ENCODE measurements at regions not wholly inside any gene's neighbourhood (a gene's known extent, or its start where the extent isn't known, plus 50 kb on each side); places are given as distances from the start of the nearest gene placed in this dataset.

DNA sequence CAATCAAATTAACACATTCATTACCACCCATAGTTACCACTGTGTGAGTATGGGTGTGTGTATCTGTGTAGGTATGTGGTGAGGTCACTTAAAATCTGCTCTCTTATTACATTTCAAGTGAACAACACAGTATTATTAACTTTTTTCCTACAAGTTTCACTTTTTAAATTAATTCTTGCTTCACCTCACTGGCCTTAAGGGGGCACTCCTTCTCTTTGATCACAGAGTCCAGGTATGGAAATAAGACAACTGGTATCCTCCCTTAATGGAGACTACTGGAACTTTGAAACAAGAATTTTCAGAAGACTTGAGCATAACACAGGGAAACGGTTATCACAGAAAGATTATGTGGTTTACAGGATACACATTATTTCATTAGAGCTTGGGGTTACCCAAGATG, 255.8 kb downstream of the ASXL3 start (continued):
- TF ChIP-seq, protein P1, sequence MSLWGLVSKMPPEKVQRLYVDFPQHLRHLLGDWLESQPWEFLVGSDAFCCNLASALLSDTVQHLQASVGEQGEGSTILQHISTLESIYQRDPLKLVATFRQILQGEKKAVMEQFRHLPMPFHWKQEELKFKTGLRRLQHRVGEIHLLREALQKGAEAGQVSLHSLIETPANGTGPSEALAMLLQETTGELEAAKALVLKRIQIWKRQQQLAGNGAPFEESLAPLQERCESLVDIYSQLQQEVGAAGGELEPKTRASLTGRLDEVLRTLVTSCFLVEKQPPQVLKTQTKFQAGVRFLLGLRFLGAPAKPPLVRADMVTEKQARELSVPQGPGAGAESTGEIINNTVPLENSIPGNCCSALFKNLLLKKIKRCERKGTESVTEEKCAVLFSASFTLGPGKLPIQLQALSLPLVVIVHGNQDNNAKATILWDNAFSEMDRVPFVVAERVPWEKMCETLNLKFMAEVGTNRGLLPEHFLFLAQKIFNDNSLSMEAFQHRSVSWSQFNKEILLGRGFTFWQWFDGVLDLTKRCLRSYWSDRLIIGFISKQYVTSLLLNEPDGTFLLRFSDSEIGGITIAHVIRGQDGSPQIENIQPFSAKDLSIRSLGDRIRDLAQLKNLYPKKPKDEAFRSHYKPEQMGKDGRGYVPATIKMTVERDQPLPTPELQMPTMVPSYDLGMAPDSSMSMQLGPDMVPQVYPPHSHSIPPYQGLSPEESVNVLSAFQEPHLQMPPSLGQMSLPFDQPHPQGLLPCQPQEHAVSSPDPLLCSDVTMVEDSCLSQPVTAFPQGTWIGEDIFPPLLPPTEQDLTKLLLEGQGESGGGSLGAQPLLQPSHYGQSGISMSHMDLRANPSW (CRISPR knock-in tag; conservative IDR thresholded peaks at IDR 0.05; ENCODE audit: low read depth): no peak

DNA sequence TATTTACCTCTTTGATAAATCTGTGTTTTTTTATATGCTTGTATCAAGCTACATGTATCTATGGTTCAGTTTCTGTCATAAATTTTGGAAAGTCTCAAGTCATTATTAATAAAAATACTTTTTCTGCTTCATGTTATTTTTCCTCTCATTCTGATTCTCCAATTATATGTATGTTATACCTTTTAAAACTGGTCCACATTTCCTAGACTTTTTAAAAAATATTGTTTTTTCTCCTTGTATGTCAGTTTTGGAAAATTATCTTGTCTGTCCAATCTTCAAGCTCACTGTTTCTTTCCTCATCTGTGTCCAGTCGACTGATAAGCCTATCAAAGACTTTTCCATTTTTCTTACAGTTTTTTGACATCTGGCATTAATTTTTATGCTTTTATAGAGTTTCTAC, 253.4 kb downstream of the ASXL3 start:
- ChIA-PET CTCF (no interaction called here), POLR2A (interaction anchor here (0.6 kb wide), 1 partner anchor 8 kb away, joined by 3 read pairs; no protein-coding TSS in a partner anchor)
- no peak for ATAC-seq
- Mint-ChIP-seq H3K27me3 (ENCODE audit: low read depth) (no peaks in the 10 kb centered on the region), H3K4me3 (no peak overlapping the region), H3K9me3 (peaks cover 11% of the 10 kb centered on the region), H3K4me1 (peaks cover 26% of the 10 kb centered on the region), H3K27ac (no peak overlapping the region), H3K36me3 (peaks cover 10% of the 10 kb centered on the region)
- TF ChIP-seq TEAD4 (CRISPR knock-in tag; IDR thresholded peaks at IDR 0.05): no peak
- TF ChIP-seq, protein P2, sequence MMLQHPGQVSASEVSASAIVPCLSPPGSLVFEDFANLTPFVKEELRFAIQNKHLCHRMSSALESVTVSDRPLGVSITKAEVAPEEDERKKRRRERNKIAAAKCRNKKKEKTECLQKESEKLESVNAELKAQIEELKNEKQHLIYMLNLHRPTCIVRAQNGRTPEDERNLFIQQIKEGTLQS (CRISPR knock-in tag; conservative IDR thresholded peaks at IDR 0.05): no peak
- no peak for TF ChIP-seq ATF6 (CRISPR knock-in tag; IDR thresholded peaks at IDR 0.05)
- TF ChIP-seq NR1H2 (CRISPR knock-in tag; IDR thresholded peaks at IDR 0.05): no peak
- TF ChIP-seq ZBTB21 (CRISPR knock-in tag; IDR thresholded peaks at IDR 0.05; ENCODE audit: borderline replicate concordance): no peak
- no peak for TF ChIP-seq NR2C2 (CRISPR knock-in tag; IDR thresholded peaks at IDR 0.05)
- TF ChIP-seq, protein P3, sequence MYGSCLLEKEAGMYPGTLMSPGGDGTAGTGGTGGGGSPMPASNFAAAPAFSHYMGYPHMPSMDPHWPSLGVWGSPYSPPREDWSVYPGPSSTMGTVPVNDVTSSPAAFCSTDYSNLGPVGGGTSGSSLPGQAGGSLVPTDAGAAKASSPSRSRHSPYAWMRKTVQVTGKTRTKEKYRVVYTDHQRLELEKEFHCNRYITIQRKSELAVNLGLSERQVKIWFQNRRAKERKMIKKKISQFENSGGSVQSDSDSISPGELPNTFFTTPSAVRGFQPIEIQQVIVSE (CRISPR knock-in tag; IDR thresholded peaks at IDR 0.05; ENCODE audit: borderline replicate concordance): no peak
- no peak for TF ChIP-seq OVOL2 (CRISPR knock-in tag; IDR thresholded peaks at IDR 0.05; ENCODE audit: borderline replicate concordance)
- TF ChIP-seq AR (CRISPR knock-in tag; IDR thresholded peaks at IDR 0.05): no peak
- TF ChIP-seq, protein P4, sequence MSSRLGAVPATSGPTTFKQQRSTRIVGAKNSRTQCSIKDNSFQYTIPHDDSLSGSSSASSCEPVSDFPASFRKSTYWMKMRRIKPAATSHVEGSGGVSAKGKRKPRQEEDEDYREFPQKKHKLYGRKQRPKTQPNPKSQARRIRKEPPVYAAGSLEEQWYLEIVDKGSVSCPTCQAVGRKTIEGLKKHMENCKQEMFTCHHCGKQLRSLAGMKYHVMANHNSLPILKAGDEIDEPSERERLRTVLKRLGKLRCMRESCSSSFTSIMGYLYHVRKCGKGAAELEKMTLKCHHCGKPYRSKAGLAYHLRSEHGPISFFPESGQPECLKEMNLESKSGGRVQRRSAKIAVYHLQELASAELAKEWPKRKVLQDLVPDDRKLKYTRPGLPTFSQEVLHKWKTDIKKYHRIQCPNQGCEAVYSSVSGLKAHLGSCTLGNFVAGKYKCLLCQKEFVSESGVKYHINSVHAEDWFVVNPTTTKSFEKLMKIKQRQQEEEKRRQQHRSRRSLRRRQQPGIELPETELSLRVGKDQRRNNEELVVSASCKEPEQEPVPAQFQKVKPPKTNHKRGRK (CRISPR knock-in tag; IDR thresholded peaks at IDR 0.05; ENCODE audit: borderline replicate concordance): no peak
- TF ChIP-seq SP1 (CRISPR knock-in tag; conservative IDR thresholded peaks at IDR 0.05): no peak
- no peak for TF ChIP-seq MYBL2 (CRISPR knock-in tag; IDR thresholded peaks at IDR 0.05)
- no peak for TF ChIP-seq ZNF317 (CRISPR knock-in tag; IDR thresholded peaks at IDR 0.05; ENCODE audit: borderline replicate concordance, low read depth)
- no peak for TF ChIP-seq ZNF423 (CRISPR knock-in tag; IDR thresholded peaks at IDR 0.05)
- no peak for TF ChIP-seq ESRRA (CRISPR knock-in tag; IDR thresholded peaks at IDR 0.05; ENCODE audit: borderline replicate concordance)
- no peak for TF ChIP-seq SOX15 (CRISPR knock-in tag; IDR thresholded peaks at IDR 0.05)
- TF ChIP-seq, protein P5, sequence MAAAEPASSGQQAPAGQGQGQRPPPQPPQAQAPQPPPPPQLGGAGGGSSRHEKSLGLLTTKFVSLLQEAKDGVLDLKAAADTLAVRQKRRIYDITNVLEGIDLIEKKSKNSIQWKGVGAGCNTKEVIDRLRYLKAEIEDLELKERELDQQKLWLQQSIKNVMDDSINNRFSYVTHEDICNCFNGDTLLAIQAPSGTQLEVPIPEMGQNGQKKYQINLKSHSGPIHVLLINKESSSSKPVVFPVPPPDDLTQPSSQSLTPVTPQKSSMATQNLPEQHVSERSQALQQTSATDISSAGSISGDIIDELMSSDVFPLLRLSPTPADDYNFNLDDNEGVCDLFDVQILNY (CRISPR knock-in tag; IDR thresholded peaks at IDR 0.05): no peak
- TF ChIP-seq, protein P6, sequence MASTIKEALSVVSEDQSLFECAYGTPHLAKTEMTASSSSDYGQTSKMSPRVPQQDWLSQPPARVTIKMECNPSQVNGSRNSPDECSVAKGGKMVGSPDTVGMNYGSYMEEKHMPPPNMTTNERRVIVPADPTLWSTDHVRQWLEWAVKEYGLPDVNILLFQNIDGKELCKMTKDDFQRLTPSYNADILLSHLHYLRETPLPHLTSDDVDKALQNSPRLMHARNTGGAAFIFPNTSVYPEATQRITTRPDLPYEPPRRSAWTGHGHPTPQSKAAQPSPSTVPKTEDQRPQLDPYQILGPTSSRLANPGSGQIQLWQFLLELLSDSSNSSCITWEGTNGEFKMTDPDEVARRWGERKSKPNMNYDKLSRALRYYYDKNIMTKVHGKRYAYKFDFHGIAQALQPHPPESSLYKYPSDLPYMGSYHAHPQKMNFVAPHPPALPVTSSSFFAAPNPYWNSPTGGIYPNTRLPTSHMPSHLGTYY (CRISPR knock-in tag; IDR thresholded peaks at IDR 0.05): no peak
- DNase-seq (ENCODE audit: low spot score): no peak

Measured in WTC11 (cell line).